Esophagus muscularis mucosa (tissue), 3 donors: ENCODE measurements at regions not wholly inside any gene's neighbourhood (a gene's known extent, or its start where the extent isn't known, plus 50 kb on each side); places are given as distances from the start of the nearest gene placed in this dataset.

Experiments
- POLR2A ChIP-seq: fragments of 450-650 bp; IDR thresholded peaks from one replicate; pipeline ENCODE4 v1.6.1; 2017; ENCODE audit warnings: antibody characterized with exemption, moderate library complexity, mild to moderate bottlenecking, low read depth
- TF ChIP-seq, protein P1 (sequence below), 3 experiments: fragments of 200-600 bp in 2 of 3; fragments of 450-650 bp in 1 of 3; sonication (generic) in 2 of 3; IDR thresholded peaks; one replicate each; pipeline ENCODE4 v1.5.1; 2017 to 2019; ENCODE audit warnings: antibody characterized with exemption in 3 of 3, mild to moderate bottlenecking in 2 of 3, moderate library complexity in 1 of 3

DNA sequence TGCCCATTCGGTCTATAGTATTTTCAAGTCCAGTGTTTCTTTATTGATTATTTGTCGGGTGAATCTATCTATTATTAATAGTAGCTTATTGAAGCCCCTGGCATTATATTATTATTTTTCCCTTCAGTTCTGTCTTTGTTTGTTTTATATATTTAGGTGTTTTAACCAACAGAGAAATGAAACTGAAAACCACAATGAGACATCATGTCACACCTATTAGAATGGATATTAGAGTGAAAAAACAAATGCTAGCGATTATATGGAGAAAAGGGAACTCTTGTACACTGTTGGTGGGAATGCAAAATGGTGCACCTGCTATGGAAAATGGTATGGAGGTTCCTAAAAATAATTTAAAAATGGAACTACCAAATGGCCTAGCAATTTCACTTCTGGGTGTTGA lies 272.5 kb downstream of the ADAM29 start:
- TF ChIP-seq, protein P1, sequence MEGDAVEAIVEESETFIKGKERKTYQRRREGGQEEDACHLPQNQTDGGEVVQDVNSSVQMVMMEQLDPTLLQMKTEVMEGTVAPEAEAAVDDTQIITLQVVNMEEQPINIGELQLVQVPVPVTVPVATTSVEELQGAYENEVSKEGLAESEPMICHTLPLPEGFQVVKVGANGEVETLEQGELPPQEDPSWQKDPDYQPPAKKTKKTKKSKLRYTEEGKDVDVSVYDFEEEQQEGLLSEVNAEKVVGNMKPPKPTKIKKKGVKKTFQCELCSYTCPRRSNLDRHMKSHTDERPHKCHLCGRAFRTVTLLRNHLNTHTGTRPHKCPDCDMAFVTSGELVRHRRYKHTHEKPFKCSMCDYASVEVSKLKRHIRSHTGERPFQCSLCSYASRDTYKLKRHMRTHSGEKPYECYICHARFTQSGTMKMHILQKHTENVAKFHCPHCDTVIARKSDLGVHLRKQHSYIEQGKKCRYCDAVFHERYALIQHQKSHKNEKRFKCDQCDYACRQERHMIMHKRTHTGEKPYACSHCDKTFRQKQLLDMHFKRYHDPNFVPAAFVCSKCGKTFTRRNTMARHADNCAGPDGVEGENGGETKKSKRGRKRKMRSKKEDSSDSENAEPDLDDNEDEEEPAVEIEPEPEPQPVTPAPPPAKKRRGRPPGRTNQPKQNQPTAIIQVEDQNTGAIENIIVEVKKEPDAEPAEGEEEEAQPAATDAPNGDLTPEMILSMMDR (IDR thresholded peaks at IDR 0.05), result no peak
- no peak for TF ChIP-seq POLR2A
